Amygdala (tissue), 56 donors: ENCODE measurements at regions not wholly inside any gene's neighbourhood (a gene's known extent, or its start where the extent isn't known, plus 50 kb on each side); places are given as distances from the start of the nearest gene placed in this dataset.

Experiments
- DNase-seq, 56 donors: peaks; one replicate each; lab custom pipeline; 2025; lab: John Stamatoyannopoulos, UW

- no peak for DNase-seq
Measured at GRCh38 chr5:18091142-18091541, 456.9 kb downstream of the TAF11L14 start.

DNA sequence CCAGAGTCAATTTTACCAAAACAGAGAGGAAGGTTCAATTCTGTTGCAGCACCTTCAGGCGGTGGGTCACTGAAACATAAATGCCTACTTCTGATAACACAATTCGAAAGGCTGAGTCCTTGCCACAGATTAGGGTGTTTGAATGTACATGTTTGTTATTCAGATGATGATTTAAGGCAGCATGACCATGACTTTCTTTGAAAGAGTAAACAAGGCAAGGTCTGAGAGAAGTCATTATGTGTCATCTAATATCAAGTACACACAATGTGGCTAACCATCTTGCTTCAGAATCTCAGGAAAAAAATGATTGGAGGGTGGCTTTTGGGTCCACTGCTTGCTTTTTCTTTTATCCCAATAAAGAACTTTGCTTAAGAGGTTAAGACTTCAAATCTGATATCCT lies 457.5 kb downstream of the TAF11L14 start:
- DNase-seq: no peak

- DNase-seq: no peak
Measured at GRCh38 chr5:18095061-18095460, 460.8 kb downstream of the TAF11L14 start.

DNA sequence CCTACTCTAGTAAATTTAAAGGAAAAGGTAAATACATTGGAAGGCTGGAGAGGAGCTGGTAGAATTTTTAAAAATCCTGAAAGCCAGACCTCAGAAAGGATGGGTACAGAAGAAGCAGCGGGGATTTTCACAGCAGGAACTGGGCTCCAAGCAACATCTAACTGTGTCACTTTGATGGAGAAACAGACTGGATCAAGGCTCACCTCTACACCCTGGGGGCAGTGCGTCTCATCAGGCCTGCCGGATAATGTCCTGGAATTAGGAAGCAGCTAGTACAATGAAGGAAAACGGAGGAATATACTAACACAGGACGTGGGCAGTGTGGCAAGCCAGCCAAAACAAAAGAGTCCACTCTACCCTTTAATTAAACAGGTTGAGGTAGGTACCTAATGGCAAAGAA lies 463.6 kb downstream of the TAF11L14 start:
- DNase-seq: no peak

- no peak for DNase-seq
Measured at GRCh38 chr5:18098691-18099090, 464.4 kb downstream of the TAF11L14 start.

GRCh38 chr5:18099261-18099660 lies 465.0 kb downstream of the TAF11L14 start:
- no peak for DNase-seq

GRCh38 chr5:18101532-18101931 lies 467.3 kb downstream of the TAF11L14 start:
- no peak for DNase-seq

GRCh38 chr5:18102733-18103132 lies 468.5 kb downstream of the TAF11L14 start:
- DNase-seq: no peak

DNA sequence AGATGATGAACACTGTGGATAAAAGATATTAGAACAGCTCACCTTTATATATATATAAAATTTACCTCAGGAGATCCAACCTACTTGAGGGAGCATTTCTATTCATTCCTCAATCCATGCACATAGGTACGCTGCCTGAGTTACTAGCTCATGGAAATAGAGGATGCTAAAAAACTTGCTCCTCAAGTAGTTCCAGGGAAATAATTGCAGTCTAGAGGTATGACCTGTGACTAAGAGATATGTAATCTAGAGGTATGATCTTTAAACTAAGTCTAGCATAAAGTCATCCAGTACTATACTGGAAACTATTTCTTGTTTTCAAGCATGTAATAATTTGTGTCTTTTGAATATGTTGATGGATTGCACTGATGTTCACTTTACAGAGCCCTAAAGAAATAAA lies 471.2 kb downstream of the TAF11L14 start:
- DNase-seq: no peak

DNA sequence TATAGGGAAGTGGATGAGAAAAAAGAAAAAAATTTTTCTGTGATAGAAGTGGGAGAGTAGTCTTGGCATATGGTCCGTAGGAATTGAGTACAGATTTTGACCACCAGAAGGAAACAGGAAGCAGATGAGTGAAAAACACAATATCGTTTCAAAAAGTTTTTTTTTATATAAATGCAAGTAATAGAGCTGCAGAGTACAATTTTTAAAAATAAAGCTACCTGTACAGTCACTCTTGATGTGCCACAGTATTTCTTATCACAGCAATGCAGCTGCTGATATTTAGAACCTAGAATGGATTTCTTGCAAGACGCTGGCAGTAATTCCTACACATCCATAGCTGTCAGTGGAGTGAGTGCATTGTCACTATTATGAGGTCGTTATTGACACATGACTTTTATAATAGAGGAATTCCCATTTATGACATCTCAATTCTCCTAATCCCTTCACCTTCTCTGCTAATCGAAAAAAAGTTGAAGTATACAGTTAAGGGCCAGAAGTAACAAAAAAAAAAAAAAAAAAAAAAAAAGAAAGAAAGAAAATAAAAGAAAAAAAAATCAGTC lies 477.7 kb downstream of the TAF11L14 start:
- no peak for DNase-seq

DNA sequence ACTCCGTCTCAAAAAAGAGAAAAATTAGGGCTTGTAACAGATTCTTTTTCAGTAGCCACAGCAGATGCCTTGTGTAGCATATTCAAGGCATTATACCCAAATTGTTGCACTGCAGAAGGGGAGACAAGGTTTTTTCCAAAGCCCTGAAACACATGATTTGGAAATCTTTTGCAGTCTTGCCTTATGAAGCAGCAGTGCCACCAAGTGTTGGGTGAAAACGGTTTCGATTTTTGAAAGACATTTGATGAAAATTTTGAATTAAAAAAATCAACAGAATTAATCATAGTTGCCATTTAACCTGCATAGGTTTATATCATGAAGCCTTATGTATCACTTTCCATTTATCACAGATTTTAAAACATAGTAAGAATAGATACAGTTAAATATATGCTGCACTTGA lies 479.5 kb downstream of the TAF11L14 start:
- peak in 6 of 56 donors; percentile 1 to 14 (median 2) for DNase-seq

GRCh38 chr5:18114151-18114757 lies 480.0 kb downstream of the TAF11L14 start:
- DNase-seq: no peak

- DNase-seq: no peak
Measured at GRCh38 chr5:18117968-18118367, 483.7 kb downstream of the TAF11L14 start.

GRCh38 chr5:18119156-18119785 lies 485.0 kb downstream of the TAF11L14 start:
- no peak for DNase-seq

GRCh38 chr5:18141222-18141621 lies 507.0 kb downstream of the TAF11L14 start:
- DNase-seq: no peak

GRCh38 chr5:18142831-18143230 lies 508.6 kb downstream of the TAF11L14 start:
- no peak for DNase-seq

- DNase-seq: no peak
Measured at GRCh38 chr5:18152671-18153070, 518.4 kb downstream of the TAF11L14 start.

GRCh38 chr5:18158166-18158565 lies 523.9 kb downstream of the TAF11L14 start:
- DNase-seq: no peak

DNA sequence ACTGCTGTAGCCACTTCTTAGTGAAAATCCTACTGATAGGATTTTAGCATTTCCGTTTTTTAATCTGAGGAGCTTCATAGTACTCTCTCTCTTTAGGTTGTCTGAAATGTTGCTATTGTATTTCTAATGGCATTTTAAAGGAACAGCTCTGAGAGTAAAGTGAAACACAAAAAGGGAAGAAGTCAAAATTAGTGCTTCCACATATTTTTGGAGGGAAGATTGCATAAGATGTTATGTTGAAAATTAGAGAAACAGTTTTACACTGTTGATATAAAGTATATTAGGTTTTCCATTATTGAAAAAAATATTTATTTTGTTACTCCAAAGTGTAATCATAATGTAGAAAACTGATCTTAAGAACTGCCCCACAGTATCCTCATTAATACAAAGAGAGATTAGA lies 525.1 kb downstream of the TAF11L14 start:
- no peak for DNase-seq

DNA sequence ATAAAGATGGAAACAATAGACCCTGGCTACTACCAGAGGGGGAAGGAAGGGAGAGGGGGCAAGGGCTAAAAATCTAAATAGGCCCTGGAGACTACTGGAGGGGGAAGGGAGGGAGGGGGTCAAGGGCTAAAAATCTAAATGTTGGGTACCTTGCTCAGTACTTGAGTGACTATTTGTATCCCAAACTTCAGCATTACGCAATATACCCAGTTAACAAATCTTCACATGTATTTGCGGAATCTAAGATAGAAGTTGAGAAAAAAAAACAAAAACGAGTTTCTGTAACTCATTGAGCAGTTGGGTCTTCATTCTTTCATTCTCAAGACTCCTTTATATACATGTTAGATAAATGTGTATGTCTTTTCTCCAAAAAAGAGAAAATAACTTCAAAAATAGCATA lies 537.4 kb downstream of the TAF11L14 start:
- DNase-seq: no peak

DNA sequence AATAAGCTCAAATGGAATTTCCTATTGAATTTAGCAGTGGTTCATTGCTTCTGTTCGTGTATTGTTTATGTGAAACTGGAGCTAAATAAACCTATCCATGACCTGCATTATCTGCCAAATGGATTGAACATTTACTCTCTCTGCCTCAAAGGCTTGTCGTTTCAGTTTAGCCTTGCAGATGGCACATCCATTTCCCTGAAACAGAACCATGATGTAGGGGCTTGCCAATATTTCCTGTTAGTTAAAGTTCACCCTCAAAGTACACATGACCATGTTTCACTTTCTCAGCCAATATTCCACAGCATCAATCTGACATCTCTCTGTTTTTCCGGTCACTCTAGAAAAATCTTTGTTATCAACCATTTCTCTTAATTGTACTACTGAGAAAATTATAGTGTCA lies 545.3 kb downstream of the TAF11L14 start:
- DNase-seq: no peak

DNA sequence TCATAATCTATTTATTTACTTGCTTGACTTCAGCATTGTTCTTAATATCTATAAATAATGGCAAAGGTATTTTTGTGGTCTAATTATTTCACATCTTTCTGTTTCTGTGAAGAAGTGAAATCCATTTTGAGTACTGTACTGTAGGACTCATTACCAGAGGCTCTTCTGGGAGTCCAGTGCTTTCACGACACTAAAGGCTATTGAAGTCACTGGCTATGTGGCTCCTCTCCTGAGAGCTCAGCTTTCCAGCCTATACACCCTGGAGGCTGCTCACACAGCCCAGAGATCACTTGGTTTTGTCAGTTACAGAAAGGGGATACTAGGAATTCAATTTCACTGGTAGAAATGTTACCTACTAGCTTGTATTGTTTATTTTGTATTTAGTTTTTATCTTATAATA lies 547.3 kb downstream of the TAF11L14 start:
- DNase-seq: no peak
